HG03354 (cell line): ENCODE measurements at regions not wholly inside any gene's neighbourhood (a gene's known extent, or its start where the extent isn't known, plus 50 kb on each side); places are given as distances from the start of the nearest gene placed in this dataset.
"Not testable (repeated sequence)": the region's sequence is repeated elsewhere in the genome, so short reads cannot be mapped to it uniquely, and the experiment has no call there.

Experiments
- ATAC-seq: cut with Tn5 transposase; IDR thresholded peaks from one replicate; pipeline ENCODE4 v1.9.1; 2021; ENCODE audit warnings: mild to moderate bottlenecking; ENCODE audit not compliant: unreplicated experiment, poor library complexity, severe bottlenecking

GRCh38 chr12:39699079-39699478 is 79.5 kb upstream of the ABCD2 start:
- not testable (repeated sequence) for ATAC-seq

- ATAC-seq, result no peak
These were observed 77.5 kb upstream of the ABCD2 start for GRCh38 chr12:39697108-39697507.

- no peak for ATAC-seq
These were observed 72.8 kb upstream of the ABCD2 start for GRCh38 chr12:39692258-39692853.

- ATAC-seq, result no peak
These were observed 66.5 kb upstream of the ABCD2 start for GRCh38 chr12:39685854-39686657.

- ATAC-seq, result peak; percentile 62
These were observed 63.3 kb upstream of the ABCD2 start for GRCh38 chr12:39682689-39683477.

- ATAC-seq, result no peak
These were observed 55.7 kb upstream of the ABCD2 start for GRCh38 chr12:39675263-39675662.

- no peak for ATAC-seq
These were observed 53.4 kb upstream of the ABCD2 start for GRCh38 chr12:39672976-39673375.

GRCh38 chr12:39671898-39672875 is 52.6 kb upstream of the ABCD2 start:
- no peak for ATAC-seq

GRCh38 chr12:39669539-39669938 is 49.9 kb upstream of the ABCD2 start:
- not testable (repeated sequence) for ATAC-seq
